GM10266 (cell line): ENCODE measurements at regions not wholly inside any gene's neighbourhood (a gene's known extent, or its start where the extent isn't known, plus 50 kb on each side); places are given as distances from the start of the nearest gene placed in this dataset.

ENCODE experiments used
- DNase-seq: peaks from one replicate; pipeline ENCODE4 v3.0.0; 2012; ENCODE audit errors: extremely low spot score
- TF ChIP-seq, protein P1 (sequence below): IDR thresholded peaks from 2 replicates; pipeline ENCODE4 v1.5.1; 2012; ENCODE audit warnings: mild to moderate bottlenecking, low read depth; ENCODE audit not compliant: control insufficient read depth, insufficient read depth; ENCODE audit errors: missing control alignments

DNA sequence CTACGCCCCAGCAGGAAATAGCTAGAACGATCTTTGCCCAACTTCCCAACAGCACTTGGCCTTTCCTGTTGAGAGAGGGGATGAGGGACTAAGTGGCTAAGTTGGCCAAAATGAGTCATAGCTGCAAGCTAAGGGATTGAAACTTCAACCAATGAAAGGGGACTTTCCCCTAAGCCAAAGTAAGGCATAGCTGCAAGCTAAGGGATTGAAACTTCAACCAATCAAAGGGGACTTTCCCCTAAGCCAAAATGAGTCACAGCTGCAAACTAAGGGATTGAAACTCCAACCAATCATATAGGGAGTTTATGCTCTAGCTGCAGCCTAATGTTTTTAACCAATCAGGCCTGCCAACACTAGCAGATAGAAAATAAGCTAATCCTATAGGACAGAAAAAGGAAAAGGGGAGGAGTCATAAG is 100.5 kb upstream of the SSTR1 start:
- no peak for DNase-seq
- TF ChIP-seq, protein P1, sequence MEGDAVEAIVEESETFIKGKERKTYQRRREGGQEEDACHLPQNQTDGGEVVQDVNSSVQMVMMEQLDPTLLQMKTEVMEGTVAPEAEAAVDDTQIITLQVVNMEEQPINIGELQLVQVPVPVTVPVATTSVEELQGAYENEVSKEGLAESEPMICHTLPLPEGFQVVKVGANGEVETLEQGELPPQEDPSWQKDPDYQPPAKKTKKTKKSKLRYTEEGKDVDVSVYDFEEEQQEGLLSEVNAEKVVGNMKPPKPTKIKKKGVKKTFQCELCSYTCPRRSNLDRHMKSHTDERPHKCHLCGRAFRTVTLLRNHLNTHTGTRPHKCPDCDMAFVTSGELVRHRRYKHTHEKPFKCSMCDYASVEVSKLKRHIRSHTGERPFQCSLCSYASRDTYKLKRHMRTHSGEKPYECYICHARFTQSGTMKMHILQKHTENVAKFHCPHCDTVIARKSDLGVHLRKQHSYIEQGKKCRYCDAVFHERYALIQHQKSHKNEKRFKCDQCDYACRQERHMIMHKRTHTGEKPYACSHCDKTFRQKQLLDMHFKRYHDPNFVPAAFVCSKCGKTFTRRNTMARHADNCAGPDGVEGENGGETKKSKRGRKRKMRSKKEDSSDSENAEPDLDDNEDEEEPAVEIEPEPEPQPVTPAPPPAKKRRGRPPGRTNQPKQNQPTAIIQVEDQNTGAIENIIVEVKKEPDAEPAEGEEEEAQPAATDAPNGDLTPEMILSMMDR: no peak

DNA sequence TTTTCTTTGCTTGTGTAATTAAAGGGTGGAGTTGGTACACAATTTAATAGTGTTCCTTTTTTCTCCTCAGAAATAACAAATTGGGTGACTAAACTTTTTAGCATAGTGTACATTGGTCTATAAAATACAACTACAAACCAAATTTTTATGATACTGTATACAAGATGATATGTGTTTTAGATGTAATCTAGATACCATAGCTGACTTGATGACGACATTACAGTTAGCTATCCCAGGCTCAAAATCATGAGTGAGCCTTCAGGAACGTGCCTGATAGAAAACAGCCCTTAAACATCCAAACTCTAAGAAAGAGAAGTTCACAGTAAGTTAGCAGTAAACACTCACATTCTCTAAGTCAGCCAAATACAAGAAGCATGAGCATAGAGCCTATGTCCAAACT is 99.0 kb upstream of the SSTR1 start:
- TF ChIP-seq, protein P1: no peak
- no peak for DNase-seq

DNA sequence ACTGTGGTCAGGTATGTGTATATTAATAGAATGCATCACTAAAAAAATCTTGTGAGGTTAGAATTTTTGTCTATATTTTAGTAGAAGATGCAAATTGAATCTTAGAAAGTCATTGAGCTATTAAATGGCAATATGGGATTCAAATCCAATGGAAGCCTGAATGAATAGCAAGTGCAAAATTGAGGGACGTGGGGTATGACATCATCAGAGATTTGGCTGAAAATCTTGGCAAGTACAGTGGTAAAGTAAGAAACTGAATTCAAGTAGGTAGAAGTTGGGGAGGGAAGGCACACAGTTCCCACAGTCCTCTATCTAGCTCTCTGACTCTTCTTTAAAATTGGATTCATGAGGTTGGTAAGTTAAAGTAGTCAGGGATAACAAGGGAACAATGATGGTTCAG is 97.4 kb upstream of the SSTR1 start:
- TF ChIP-seq, protein P1: no peak
- no peak for DNase-seq

DNA sequence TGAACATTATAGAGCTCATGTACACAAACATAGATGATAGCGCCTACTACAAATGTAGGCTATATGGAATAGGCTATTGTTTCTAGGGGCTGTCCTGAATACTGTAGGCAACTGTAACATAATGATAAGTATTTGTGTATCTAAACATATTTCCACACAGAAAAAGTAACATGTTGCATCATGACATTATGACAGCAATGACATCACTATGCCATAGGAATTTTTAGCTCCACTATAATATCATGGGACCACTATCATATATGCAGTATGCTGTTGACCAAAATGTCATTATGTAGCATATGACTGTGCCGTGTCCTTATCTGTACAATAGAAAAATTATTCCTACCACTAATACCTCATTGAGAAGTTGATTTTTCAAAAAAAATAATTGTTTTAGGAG is 96.7 kb upstream of the SSTR1 start:
- DNase-seq: no peak
- TF ChIP-seq, protein P1: no peak

DNA sequence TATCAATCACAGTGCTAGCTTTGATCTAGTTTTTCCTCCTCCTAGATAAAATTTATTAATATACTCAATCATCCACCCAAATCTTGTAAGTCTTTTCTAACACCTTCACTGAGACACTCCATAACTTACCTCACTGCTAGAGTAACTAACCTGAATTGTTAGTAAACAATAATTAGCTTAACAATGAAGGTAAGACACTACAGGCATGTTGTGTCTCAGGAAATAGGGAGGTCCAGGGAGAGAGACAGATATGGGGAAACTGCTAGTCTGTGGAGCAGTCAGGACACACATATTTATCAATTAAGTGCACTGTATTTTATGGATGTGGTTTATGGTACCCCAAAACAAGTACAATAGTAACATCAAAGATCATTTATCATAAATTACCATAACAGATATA is 94.2 kb upstream of the SSTR1 start:
- no peak for DNase-seq
- TF ChIP-seq, protein P1: no peak

DNA sequence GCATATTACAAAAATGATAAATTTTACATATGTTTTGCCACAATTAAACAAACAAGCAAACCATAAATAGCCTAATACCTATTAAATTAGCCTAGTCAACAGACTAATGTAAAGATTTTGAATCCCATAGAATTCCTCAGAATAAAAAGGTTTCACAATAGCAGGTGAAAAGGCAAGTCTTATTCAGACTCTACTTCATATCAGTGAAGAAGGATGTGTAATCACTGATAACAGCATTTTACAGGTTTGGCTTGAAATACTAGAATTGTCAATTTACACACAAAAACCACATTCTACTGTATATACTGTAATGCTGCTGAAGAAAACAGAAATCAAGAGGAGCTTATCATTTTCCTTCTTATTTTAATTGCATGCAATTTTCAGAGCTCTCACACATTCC is 90.8 kb upstream of the SSTR1 start:
- TF ChIP-seq, protein P1: no peak
- no peak for DNase-seq

DNA sequence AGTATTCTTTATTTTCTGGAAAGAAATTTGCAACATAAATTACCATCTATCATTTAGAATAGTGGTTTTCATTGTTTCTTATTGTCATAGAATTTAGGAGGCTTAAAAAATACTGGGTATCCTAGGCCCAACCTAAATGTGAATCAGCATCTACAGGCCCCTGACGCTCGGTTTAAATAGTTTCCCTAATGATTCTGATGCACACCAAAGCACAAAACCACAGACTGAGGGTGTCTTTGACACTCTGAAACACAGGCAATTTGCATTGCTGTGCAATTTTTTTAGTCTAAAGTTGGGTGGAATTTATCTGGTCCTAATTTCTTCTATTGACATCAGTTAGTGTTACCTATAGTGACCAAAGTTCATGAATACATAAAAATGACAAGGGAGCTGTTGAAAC is 87.6 kb upstream of the SSTR1 start:
- TF ChIP-seq, protein P1: no peak
- DNase-seq: no peak
